ENCODE measurements at regions not wholly inside any gene's neighbourhood (a gene's known extent, or its start where the extent isn't known, plus 50 kb on each side); places are given as distances from the start of the nearest gene placed in this dataset.

DNA sequence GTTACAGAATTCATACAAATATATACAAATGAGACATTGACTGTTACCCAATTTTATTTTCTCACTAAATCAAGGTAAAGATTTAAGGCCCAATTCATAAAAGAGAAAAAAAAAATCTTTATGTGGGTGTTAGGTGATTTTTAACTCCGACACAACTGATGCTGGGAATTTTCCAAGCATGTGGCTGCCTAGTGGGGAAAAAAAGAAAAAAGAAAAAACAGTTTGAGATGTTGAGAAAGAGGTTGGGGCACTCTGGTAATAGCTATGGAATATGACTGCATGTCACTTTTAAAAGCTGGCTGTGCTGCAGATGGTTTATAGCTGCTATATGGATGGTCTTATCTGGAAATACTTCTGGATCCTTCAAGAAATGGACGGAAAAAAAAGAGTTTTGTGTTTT, 739.9 kb upstream of the SOX9 start:
- POLR2A ChIA-PET (ENCODE audit: low non-redundant PET) = no interaction called here
- TF ChIP-seq EZH2 (IDR thresholded peaks at IDR 0.05; ENCODE audit: borderline replicate concordance, low read depth, low read length, poor library complexity, severe bottlenecking) = no peak
- TF ChIP-seq, protein P1, sequence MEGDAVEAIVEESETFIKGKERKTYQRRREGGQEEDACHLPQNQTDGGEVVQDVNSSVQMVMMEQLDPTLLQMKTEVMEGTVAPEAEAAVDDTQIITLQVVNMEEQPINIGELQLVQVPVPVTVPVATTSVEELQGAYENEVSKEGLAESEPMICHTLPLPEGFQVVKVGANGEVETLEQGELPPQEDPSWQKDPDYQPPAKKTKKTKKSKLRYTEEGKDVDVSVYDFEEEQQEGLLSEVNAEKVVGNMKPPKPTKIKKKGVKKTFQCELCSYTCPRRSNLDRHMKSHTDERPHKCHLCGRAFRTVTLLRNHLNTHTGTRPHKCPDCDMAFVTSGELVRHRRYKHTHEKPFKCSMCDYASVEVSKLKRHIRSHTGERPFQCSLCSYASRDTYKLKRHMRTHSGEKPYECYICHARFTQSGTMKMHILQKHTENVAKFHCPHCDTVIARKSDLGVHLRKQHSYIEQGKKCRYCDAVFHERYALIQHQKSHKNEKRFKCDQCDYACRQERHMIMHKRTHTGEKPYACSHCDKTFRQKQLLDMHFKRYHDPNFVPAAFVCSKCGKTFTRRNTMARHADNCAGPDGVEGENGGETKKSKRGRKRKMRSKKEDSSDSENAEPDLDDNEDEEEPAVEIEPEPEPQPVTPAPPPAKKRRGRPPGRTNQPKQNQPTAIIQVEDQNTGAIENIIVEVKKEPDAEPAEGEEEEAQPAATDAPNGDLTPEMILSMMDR (conservative IDR thresholded peaks at IDR 0.05; ENCODE audit: low read depth, low read length) = no peak
- no peak overlapping the region for H3K27ac ChIP-seq (ENCODE audit: low read depth, low read length, poor library complexity, severe bottlenecking)
- H3K9me3 ChIP-seq (ENCODE audit: low read depth, low read length, poor library complexity, severe bottlenecking) = no peaks in the 10 kb centered on the region
- no TSS peak for BruUV-seq (replicated peaks)
- H3K4me1 ChIP-seq (ENCODE audit: insufficient read depth, low read length, poor library complexity, severe bottlenecking) = no peaks in the 10 kb centered on the region
- no peak for DNase-seq (ENCODE audit: low spot score)
- CTCF ChIA-PET = no interaction called here
- intact Hi-C loops (cut with micrococcal nuclease; ENCODE audit: unreplicated experiment) = no loop called here
- no peaks in the 10 kb centered on the region for H3K27me3 ChIP-seq (replicated peaks; ENCODE audit: insufficient read depth, low read depth, low read length, poor library complexity)
- no peak overlapping the region for H3K4me3 ChIP-seq (ENCODE audit: low read depth, low read length, poor library complexity, severe bottlenecking)
- no peaks in the 10 kb centered on the region for H3K36me3 ChIP-seq (ENCODE audit: insufficient read depth, low read length, poor library complexity, severe bottlenecking)

DNA sequence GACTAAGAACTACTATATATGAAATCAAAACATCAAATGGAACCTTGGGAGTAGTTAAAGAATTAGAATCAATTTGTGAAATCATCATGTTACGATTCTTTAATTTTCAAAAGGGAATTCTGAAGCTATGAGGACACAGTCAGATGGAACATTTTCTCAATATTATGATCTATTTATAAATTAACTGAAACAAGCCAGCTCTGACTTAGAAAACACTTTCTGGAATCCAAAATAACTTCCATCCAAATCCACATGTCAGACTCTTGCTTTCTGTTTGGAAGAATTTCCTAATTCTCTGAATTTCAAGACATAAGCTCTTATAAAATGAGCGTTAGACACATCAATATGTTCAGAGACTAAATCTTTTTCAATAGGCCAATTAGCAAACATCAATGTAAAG, 737.7 kb upstream of the SOX9 start:
- DNase-seq (ENCODE audit: low spot score) = no peak
- Histone ChIP-seq H3K4me1 (ENCODE audit: insufficient read depth, low read length, poor library complexity, severe bottlenecking) (no peaks in the 10 kb centered on the region), H3K27ac (ENCODE audit: low read depth, low read length, poor library complexity, severe bottlenecking) (no peak overlapping the region), H3K4me3 (ENCODE audit: low read depth, low read length, poor library complexity, severe bottlenecking) (no peak overlapping the region), H3K9me3 (ENCODE audit: low read depth, low read length, poor library complexity, severe bottlenecking) (no peaks in the 10 kb centered on the region), H3K36me3 (ENCODE audit: insufficient read depth, low read length, poor library complexity, severe bottlenecking) (no peaks in the 10 kb centered on the region), H3K27me3 (replicated peaks; ENCODE audit: insufficient read depth, low read depth, low read length, poor library complexity) (no peaks in the 10 kb centered on the region)
- no peak for TF ChIP-seq EZH2 (IDR thresholded peaks at IDR 0.05; ENCODE audit: borderline replicate concordance, low read depth, low read length, poor library complexity, severe bottlenecking)
- TF ChIP-seq, protein P1 (conservative IDR thresholded peaks at IDR 0.05; ENCODE audit: low read depth, low read length) = no peak
- CTCF ChIA-PET = no interaction called here
- BruUV-seq (replicated peaks) = no TSS peak
- intact Hi-C loops (cut with micrococcal nuclease; ENCODE audit: unreplicated experiment) = no loop called here
- POLR2A ChIA-PET (ENCODE audit: low non-redundant PET) = no interaction called here

- CTCF ChIA-PET = no interaction called here
- H3K4me3 ChIP-seq (ENCODE audit: low read depth, low read length, poor library complexity, severe bottlenecking) = no peak overlapping the region
- no peaks in the 10 kb centered on the region for H3K4me1 ChIP-seq (ENCODE audit: insufficient read depth, low read length, poor library complexity, severe bottlenecking)
- POLR2A ChIA-PET (ENCODE audit: low non-redundant PET) = no interaction called here
- no peaks in the 10 kb centered on the region for H3K27me3 ChIP-seq (replicated peaks; ENCODE audit: insufficient read depth, low read depth, low read length, poor library complexity)
- no peak overlapping the region for H3K27ac ChIP-seq (ENCODE audit: low read depth, low read length, poor library complexity, severe bottlenecking)
- H3K9me3 ChIP-seq (ENCODE audit: low read depth, low read length, poor library complexity, severe bottlenecking) = peaks cover 1% of the 10 kb centered on the region
- no peak for TF ChIP-seq EZH2 (IDR thresholded peaks at IDR 0.05; ENCODE audit: borderline replicate concordance, low read depth, low read length, poor library complexity, severe bottlenecking)
- TF ChIP-seq, protein P1 (conservative IDR thresholded peaks at IDR 0.05; ENCODE audit: low read depth, low read length) = no peak
- intact Hi-C loops (cut with micrococcal nuclease; ENCODE audit: unreplicated experiment) = no loop called here
- BruUV-seq (replicated peaks) = no TSS peak
- H3K36me3 ChIP-seq (ENCODE audit: insufficient read depth, low read length, poor library complexity, severe bottlenecking) = no peaks in the 10 kb centered on the region
- no peak for DNase-seq (ENCODE audit: low spot score)
Observed at GRCh38 chr17:71387456-71387855, 733.4 kb upstream of the SOX9 start.
